Mesodermal cell (in vitro differentiated cells): ENCODE measurements at regions not wholly inside any gene's neighbourhood (a gene's known extent, or its start where the extent isn't known, plus 50 kb on each side); places are given as distances from the start of the nearest gene placed in this dataset.
"Not testable (repeated sequence)": the region's sequence is repeated elsewhere in the genome, so short reads cannot be mapped to it uniquely, and the experiment has no call there.

Source experiments
- H3K27ac ChIP-seq: 2 replicates; pipeline ENCODE4 v1.7.0; 2013; ENCODE audit warnings: mild to moderate bottlenecking, low read depth, low read length, moderate library complexity; ENCODE audit not compliant: severe bottlenecking
- H3K36me3 ChIP-seq: 2 replicates; pipeline ENCODE4 v1.7.1; 2013; ENCODE audit warnings: mild to moderate bottlenecking, low read length, moderate library complexity; ENCODE audit not compliant: control insufficient read depth, insufficient read depth
- H3K4me1 ChIP-seq: one replicate; pipeline ENCODE4 v1.7.1; 2013; ENCODE audit warnings: mild to moderate bottlenecking, low read length; ENCODE audit not compliant: insufficient read depth, control insufficient read depth, poor library complexity, severe bottlenecking
- H3K4me3 ChIP-seq: 2 replicates; pipeline ENCODE4 v1.7.0; 2013; ENCODE audit warnings: low read length, control low read depth, mild to moderate bottlenecking; ENCODE audit not compliant: insufficient read depth, poor library complexity, severe bottlenecking; ENCODE audit errors: extremely low read depth
- H3K9me3 ChIP-seq: 2 replicates; pipeline ENCODE4 v1.7.1; 2013; ENCODE audit warnings: mild to moderate bottlenecking, low read length, moderate library complexity; ENCODE audit not compliant: control insufficient read depth
- WGBS, 2 experiments: methylation state at CpG; one replicate each; pipeline ENCODE4 v1.1.5; 2013; ENCODE audit warnings: missing lambda C conversion rate in 2 of 2; ENCODE audit not compliant: insufficient coverage in 2 of 2; 5-methylcytosine and 5-hydroxymethylcytosine counted together

- H3K27ac ChIP-seq, result no peak overlapping the region
Measured at GRCh38 chr2:83386549-83386948, 1072.5 kb downstream of the SUCLG1 start.

GRCh38 chr2:83378921-83379320 lies 1080.2 kb downstream of the SUCLG1 start:
- H3K9me3 ChIP-seq, result peaks cover 3% of the 10 kb centered on the region
- no peak overlapping the region for H3K27ac ChIP-seq
- no peaks in the 10 kb centered on the region for H3K36me3 ChIP-seq
- no peak overlapping the region for H3K4me3 ChIP-seq
- no peaks in the 10 kb centered on the region for H3K4me1 ChIP-seq

More at GRCh38 chr2:83386549-83386948, 1072.5 kb downstream of the SUCLG1 start:
- no peaks in the 10 kb centered on the region for H3K4me1 ChIP-seq
- H3K9me3 ChIP-seq, result no peaks in the 10 kb centered on the region
- no peak overlapping the region for H3K4me3 ChIP-seq
- WGBS, 2 experiments, result 100% methylated on average over 1 of the region's 1 CpG; no CpG with 5 or more reads in 1 of the 2 experiments
- H3K36me3 ChIP-seq, result no peaks in the 10 kb centered on the region

GRCh38 chr2:83376731-83377130 lies 1082.3 kb downstream of the SUCLG1 start:
- 80% methylated on average over 1 of the region's 2 CpGs; no CpG with 5 or more reads in 1 of the 2 experiments for WGBS, 2 experiments
- Histone ChIP-seq H3K9me3 (peaks cover 3% of the 10 kb centered on the region), H3K36me3 (no peaks in the 10 kb centered on the region), H3K4me1 (no peaks in the 10 kb centered on the region), H3K4me3 (no peak overlapping the region), H3K27ac (no peak overlapping the region)

GRCh38 chr2:83370419-83370762 lies 1088.7 kb downstream of the SUCLG1 start:
- Histone ChIP-seq H3K9me3 (no peaks in the 10 kb centered on the region), H3K4me1 (no peaks in the 10 kb centered on the region), H3K4me3 (no peak overlapping the region), H3K36me3 (no peaks in the 10 kb centered on the region), H3K27ac (no peak overlapping the region)
- WGBS, 2 experiments, result 80 to 92% methylated on average over 1 to 2 of the region's 2 CpGs

DNA sequence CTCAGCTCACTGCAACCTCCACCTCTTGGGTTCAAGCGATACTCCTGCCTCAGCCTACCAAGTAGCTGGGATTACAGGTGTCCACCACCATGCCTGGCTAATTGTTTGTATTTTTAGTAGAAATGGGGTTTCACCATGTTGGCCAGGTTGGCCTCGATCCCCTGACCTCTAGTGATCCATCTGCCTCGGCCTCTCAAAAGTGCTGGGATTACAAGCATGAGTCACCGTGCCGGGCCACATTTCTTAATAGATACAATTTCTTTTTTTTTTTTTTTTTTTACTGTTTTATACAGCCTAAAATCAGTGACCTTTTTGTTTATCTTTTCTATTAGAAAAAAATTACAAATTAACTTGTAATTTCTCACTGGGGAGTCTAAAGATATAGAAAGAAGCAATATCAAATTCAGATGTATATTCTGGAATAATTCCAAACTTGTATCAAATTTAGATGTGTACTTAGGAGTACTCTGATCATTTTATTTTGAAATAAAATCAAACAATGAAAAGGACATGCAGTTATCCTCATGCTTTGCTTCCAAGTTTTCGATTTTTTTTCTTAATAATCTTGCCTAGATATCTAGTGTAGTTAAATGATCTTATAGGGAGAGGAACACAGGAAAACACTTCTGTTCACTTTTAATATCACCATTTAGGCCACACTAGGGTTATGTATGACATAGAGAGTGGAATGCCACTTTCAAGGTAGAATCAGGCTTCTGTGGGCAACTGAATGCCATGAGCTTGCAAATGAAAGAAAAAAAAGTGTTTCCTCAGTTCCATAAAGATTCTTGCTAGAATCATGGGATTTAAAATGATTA lies 1089.3 kb downstream of the SUCLG1 start:
- no peak overlapping the region for H3K4me3 ChIP-seq
- H3K27ac ChIP-seq, result no peak overlapping the region
- no peaks in the 10 kb centered on the region for H3K4me1 ChIP-seq
- no peaks in the 10 kb centered on the region for H3K9me3 ChIP-seq
- 100% methylated on average over 2 of the region's 6 CpGs; no CpG with 5 or more reads in 1 of the 2 experiments for WGBS, 2 experiments
- H3K36me3 ChIP-seq, result no peaks in the 10 kb centered on the region

GRCh38 chr2:83368916-83369315 lies 1090.2 kb downstream of the SUCLG1 start:
- WGBS, 2 experiments, result 80 to 100% methylated on average over 1 to 2 of the region's 3 CpGs
- Histone ChIP-seq H3K4me3 (no peak overlapping the region), H3K4me1 (no peaks in the 10 kb centered on the region), H3K27ac (no peak overlapping the region), H3K9me3 (no peaks in the 10 kb centered on the region), H3K36me3 (no peaks in the 10 kb centered on the region)

DNA sequence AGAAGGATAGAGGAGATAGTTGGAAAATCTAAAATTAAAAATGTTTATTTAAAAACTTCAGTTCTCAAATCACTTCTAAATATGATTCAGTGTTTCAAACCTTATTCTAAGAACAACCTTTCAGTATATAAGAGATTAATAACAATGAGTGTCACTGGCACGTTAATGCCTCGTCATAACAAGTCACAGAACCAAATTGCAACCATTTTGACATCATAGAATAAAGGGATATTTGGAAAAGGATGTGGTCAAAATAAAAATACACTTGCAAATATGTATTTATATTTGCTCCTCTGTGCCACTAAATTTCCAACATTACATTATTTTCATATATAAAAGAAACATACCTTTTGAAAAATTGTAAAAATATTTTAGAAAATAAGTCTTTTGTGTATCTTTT lies 1090.6 kb downstream of the SUCLG1 start:
- H3K4me3 ChIP-seq, result no peak overlapping the region
- no peaks in the 10 kb centered on the region for H3K36me3 ChIP-seq
- no peaks in the 10 kb centered on the region for H3K9me3 ChIP-seq
- no peak overlapping the region for H3K27ac ChIP-seq
- H3K4me1 ChIP-seq, result no peaks in the 10 kb centered on the region
- WGBS, 2 experiments, result no CpG with 5 or more reads among the region's 2 CpGs

DNA sequence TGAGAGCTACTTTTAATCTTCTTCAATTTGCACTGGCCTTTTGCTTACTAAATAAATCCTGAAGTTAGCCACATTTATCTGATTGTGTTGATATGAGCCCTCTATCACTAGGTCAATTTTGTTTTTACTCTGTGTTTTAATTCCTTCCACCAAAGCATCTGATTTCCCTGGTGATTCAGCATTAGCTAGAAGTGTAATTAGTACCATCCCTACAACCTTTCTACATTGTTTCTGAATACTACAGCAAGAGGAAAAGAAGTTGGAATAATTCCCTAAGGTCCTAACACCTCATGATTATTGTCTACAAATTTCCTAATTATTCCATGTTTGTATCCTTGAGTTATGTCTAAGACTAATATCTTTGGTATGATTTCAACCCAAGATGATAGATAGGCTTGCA lies 1093.6 kb downstream of the SUCLG1 start:
- H3K36me3 ChIP-seq, result no peaks in the 10 kb centered on the region
- H3K4me3 ChIP-seq, result no peak overlapping the region
- no peaks in the 10 kb centered on the region for H3K4me1 ChIP-seq
- no peaks in the 10 kb centered on the region for H3K9me3 ChIP-seq
- no peak overlapping the region for H3K27ac ChIP-seq

GRCh38 chr2:83364264-83364663 lies 1094.8 kb downstream of the SUCLG1 start:
- no peaks in the 10 kb centered on the region for H3K4me1 ChIP-seq
- no peak overlapping the region for H3K27ac ChIP-seq
- H3K4me3 ChIP-seq, result no peak overlapping the region
- no CpG with 5 or more reads among the region's 2 CpGs for WGBS, 2 experiments
- H3K9me3 ChIP-seq, result no peaks in the 10 kb centered on the region
- H3K36me3 ChIP-seq, result no peaks in the 10 kb centered on the region

GRCh38 chr2:83363138-83363537 lies 1095.9 kb downstream of the SUCLG1 start:
- not testable (repeated sequence) for H3K4me1 ChIP-seq, H3K36me3 ChIP-seq, H3K27ac ChIP-seq, H3K9me3 ChIP-seq, H3K4me3 ChIP-seq

- Histone ChIP-seq H3K4me3 (no peak overlapping the region), H3K4me1 (no peaks in the 10 kb centered on the region), H3K9me3 (no peaks in the 10 kb centered on the region), H3K36me3 (no peaks in the 10 kb centered on the region), H3K27ac (no peak overlapping the region)
- WGBS, 2 experiments, result no CpG with 5 or more reads among the region's 3 CpGs
Measured at GRCh38 chr2:83359336-83359735, 1099.7 kb downstream of the SUCLG1 start.
